SH-SY5Y (cell line): ENCODE measurements at regions not wholly inside any gene's neighbourhood (a gene's known extent, or its start where the extent isn't known, plus 50 kb on each side); places are given as distances from the start of the nearest gene placed in this dataset.

Experiments
- GATA2 ChIP-seq: IDR thresholded peaks from 2 replicates; pipeline ENCODE4 v1.6.1; 2011; ENCODE audit warnings: mild to moderate bottlenecking, low read depth, low read length
- GATA3 ChIP-seq: IDR thresholded peaks from 2 replicates; pipeline ENCODE4 v1.6.1; 2011; ENCODE audit warnings: low read depth, mild to moderate bottlenecking, low read length, moderate library complexity

DNA sequence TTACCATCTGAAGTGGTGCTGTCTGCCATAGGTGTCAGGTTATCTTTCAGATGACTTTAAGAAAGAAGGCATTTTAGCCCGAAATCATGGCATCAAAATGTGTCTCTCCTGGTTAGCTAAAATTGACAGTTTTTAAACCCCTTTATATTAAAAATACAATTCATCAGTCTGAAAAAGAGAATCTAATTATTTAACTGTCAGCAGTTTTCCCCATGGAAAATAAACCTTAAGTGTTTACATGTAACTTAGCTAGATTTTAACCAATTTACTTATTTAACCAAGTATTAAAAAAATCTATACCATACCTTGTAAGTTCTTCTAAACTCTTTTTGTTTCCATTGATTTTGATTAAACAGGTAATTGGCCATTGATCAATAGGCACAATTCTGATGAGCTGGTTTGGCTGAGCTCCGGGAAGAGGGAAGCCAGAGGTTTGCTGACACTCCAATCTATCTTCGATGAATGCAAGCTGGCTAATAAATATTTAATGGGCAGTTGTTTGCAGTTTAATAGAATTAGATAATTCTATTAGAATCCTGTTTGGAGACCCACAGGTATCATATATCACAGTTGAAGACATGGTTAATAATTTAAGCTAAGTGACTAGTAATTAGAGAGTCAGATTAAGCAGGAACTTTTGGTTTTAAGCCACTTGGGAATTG is 114.0 kb downstream of the MAT2B start:
- TF ChIP-seq GATA2 (no peak), GATA3 (no peak)
